HG02798 (cell line): ENCODE measurements at regions not wholly inside any gene's neighbourhood (a gene's known extent, or its start where the extent isn't known, plus 50 kb on each side); places are given as distances from the start of the nearest gene placed in this dataset.
A peak's percentile ranks its signal among the peaks of the same experiment; 100 is the strongest.
"Not testable (repeated sequence)": the region's sequence is repeated elsewhere in the genome, so short reads cannot be mapped to it uniquely, and the experiment has no call there.

Experiments
- ATAC-seq: cut with Tn5 transposase; IDR thresholded peaks from one replicate; pipeline ENCODE4 v1.9.1; 2021; ENCODE audit warnings: mild to moderate bottlenecking; ENCODE audit not compliant: unreplicated experiment, poor library complexity

- ATAC-seq = peak; percentile 100
These were observed 96.4 kb upstream of the C1GALT1C1 start for GRCh38 chrX:120726294-120726693.

DNA sequence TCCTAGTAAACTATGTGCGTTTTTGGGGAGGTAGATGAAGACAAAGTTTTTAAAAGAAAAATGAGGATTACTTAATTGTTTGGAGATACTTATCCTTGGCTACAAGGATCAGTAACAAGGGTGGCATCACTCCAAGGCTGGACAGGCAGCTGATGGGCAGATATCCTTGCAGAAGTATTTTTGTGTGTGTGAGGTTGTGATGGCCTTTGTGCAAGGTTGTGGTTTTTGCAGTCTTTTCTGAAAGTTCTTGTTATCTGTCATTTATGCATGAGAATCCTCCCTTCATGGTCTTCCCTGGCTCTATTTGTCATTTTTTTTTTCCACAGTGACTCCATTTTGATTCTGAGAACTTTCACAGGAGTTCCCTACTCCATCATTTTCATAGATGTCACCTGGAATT is 96.0 kb upstream of the C1GALT1C1 start:
- no peak for ATAC-seq

DNA sequence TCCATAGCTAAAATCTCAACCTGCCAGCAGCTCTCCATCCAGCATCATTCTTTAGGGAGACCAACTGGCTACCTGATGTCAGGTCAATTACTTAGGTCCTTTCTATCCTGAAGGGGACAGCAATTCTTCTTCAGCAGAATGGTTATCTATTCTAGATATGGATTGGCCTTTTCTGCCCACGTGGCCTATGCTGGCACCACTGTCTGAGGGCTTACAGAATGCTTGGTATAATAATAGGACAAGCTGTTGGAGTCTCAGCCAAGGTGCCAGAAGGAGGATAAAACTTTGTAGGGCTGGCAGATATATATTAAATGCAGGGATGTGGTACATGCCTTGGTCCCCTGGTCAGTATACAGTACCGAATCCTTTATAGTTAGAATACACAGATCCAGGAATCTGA is 89.8 kb upstream of the C1GALT1C1 start:
- ATAC-seq = no peak

DNA sequence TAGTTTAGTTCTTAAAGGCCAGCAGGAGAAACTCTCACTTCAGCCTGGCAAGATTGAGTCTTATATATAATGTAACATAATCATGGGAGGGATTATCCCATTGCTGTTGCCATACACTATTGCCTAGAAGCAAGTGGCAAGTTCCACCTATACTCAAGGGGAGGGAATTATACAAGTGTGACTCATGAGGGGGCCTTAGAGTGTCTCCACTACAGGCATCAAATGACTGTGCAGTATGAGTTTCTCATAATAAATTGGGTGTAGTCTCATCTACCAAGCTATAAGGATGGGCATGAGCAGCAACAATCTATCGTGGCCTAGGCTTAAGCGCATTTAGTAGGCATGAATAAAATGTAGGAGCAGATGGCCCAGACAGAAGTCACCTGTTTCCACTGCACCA is 89.1 kb upstream of the C1GALT1C1 start:
- ATAC-seq = no peak

- ATAC-seq = not testable (repeated sequence)
These were observed 72.5 kb upstream of the C1GALT1C1 start for GRCh38 chrX:120702337-120702736.

GRCh38 chrX:120697053-120697452 is 67.2 kb upstream of the C1GALT1C1 start:
- peak; percentile 96 for ATAC-seq

DNA sequence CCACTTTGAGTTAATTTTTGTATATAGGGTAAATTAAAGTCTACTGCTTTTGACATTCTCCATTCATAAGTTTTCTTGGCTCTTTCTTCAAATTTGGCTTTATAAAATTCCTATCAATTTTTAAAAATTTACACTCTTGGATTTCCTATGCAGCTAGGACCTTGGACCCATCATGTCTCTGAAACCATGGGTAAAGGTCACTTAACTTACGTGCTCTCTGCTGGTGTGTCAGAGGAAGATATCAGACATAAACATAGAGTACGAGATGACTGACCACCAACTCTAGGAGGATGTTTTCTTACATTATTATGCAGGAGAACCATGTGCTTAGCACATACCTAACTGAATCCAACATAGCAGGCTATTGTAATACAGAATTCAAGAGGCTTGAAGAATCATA is 62.5 kb upstream of the C1GALT1C1 start:
- ATAC-seq = no peak

DNA sequence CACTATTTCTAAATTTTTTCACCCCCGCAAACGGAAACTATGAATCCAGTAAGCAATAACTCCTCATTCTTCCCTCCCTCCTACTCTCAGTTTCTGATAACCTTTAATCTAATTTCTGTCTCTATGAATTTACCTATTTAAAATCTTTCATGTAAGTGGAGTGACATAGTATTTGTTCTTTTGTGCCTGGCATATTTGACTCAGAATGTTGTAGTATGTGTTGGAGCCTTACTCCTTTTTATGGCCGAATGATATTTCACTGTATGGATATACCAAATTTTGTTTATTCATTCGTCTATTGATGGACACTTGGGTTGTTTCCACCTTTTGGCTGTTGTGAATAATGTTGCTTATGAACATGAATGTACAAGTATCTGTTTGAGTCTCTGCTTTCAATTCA is 61.1 kb upstream of the C1GALT1C1 start:
- ATAC-seq = no peak

DNA sequence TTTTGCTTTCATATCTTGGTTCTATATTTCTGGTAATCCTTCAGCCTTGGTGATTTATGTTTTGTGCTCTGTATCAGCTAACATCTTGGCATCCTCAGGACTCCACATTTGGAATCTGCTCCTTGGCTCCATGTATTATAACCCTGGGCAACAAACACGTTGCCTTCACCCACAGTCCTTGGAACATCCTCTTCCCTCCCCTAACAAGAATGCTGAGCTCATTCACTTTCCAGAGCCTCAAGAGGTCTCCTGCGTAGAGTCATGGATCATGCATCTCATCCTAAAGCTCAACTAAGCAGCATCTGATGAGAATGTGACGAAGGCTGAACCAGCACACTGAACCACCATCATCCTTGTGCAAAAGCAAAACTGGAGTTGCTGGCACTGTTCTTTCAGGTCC is 60.5 kb upstream of the C1GALT1C1 start:
- no peak for ATAC-seq

- no peak for ATAC-seq
These were observed 50.2 kb upstream of the C1GALT1C1 start for GRCh38 chrX:120680090-120680489.
